GM23338 (cell line): ENCODE measurements at regions not wholly inside any gene's neighbourhood (a gene's known extent, or its start where the extent isn't known, plus 50 kb on each side); places are given as distances from the start of the nearest gene placed in this dataset. TPM values are rescaled to one million over a fixed set of nuclear protein-coding genes. Genes with fewer than 3 reads are reported as not detected.

Source experiments
- small RNA-seq: library from RNA; depleted of rRNA; stranded (forward); fragments of <200 nt; gene quantifications from one replicate; pipeline ENCODE3, GENCODE V24; 2014; ENCODE audit warnings: low replicate concordance

Small RNA genes in the stretch of these regions (small RNA-seq; reads per million reads assigned to genes)
- gene AC026784.1 (not detected), gene RF00019 (not detected), gene RF00561 (not detected)
